Activated CD4-positive, alpha-beta T cell treated with anti-CD3 and anti-CD28 coated beads, Interleukin-2, amount 50 U/mL, for 24 hours (primary cell): ENCODE measurements at regions not wholly inside any gene's neighbourhood (a gene's known extent, or its start where the extent isn't known, plus 50 kb on each side); places are given as distances from the start of the nearest gene placed in this dataset.

Experiments
- DNase-seq, 2 donors: peaks; one replicate each; pipeline ENCODE4 v3.0.0-alpha.2; 2020; ENCODE audit warnings: low read depth in 1 of 2, low spot score in 1 of 2

DNA sequence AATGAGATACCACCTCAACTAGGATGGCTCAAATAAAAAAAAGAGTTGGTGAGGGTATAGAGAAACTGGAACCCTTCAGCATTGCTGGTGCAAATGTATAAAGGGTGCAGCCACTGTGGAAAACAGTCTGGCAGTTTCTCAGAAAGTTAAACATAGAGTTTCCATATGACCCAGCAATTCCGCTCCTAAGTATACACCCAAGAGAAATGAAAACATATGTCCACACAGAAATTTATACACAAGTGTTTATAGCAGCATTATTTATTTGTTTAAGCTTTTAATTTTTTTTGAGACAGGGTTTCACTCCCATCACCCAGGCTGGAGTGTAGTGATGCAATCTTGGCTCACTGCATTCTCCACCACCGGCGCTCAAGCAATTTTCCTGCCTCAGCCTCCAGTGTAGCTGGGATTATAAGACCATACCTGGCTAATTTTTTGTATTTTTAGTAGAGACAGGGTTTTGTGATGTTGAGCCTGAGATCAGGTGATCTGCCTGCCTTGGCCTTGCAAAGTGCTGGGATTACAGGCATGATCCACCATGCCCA lies 118.2 kb upstream of the KIF5B start:
- DNase-seq = no peak

DNA sequence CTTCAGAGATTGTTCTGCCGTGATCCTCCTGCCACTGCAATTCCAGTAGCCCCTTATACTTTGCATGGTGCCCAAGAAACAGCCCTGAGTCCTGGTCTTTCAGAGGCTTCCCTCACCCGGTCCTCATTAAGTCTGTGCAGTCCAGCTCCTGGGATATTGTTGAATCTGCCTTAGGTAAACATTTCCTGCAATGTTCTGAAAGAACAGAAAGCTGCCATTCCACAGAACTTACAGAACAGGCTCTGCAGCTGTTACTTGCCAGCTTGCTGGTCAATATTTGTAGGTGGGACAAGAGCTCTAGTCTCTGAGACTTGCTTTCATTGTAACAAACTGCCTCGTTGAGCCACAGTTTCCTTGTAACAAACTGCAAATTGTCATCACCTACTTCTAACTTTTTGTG lies 115.0 kb upstream of the KIF5B start:
- DNase-seq = no peak

DNA sequence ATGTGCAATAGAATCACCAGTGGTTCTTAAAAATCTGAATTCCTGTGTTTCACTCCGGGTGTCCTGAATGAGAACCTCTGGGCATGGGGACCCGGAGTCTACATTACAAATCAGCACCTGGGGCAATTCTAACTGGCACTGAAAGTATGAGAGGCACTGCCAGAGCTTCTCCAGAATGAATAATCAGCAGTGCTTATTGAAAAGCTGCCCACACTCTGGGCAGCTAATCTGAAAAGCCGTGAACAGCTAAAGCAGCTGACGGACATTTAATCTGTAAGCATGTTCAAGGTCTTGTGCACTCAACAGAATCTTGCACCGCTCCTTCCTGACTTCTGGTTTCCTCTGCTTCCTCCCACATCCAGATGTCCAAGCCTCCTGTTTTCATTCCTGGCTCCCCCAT lies 113.3 kb upstream of the KIF5B start:
- no peak for DNase-seq

DNA sequence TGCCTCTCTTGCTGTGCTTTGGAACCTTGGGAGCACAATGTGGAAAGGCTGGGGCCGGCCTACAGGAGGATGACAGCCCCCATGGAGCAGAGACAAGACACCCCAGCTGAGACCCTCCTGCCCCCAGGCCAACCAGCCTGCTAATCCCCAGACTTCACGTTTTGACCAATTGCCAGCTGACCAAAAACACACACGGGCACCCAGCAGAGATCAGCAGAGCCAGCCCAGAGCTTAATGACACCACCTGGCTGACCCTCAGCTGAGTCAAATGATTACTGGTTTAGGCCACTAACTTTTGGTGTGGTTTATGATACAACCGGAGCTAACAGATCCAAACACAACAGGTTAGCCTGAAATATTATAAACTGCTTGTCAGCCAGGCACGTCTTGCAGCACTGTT lies 111.2 kb upstream of the KIF5B start:
- no peak for DNase-seq

DNA sequence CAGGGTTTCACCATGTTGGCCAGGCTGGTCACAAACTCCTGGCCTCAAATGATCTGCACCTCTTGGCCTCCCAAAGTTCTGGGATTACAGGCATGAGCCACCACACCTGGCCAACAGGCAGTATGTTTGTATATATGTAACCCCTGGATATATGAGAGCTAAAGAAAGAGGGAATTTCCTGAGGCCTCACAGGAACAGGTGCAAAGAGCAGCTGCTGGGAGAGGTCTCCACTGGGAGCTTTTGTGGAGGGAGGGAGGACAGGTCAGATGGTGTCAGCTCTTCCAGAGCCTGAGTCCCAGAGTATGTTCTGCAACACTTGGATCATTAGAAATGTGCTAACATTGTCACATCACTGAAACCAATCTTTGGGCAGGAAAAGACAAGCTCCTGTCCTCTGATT lies 110.1 kb upstream of the KIF5B start:
- no peak for DNase-seq

- no peak for DNase-seq
These were observed 107.5 kb upstream of the KIF5B start for GRCh38 chr10:32163762-32164148.

DNA sequence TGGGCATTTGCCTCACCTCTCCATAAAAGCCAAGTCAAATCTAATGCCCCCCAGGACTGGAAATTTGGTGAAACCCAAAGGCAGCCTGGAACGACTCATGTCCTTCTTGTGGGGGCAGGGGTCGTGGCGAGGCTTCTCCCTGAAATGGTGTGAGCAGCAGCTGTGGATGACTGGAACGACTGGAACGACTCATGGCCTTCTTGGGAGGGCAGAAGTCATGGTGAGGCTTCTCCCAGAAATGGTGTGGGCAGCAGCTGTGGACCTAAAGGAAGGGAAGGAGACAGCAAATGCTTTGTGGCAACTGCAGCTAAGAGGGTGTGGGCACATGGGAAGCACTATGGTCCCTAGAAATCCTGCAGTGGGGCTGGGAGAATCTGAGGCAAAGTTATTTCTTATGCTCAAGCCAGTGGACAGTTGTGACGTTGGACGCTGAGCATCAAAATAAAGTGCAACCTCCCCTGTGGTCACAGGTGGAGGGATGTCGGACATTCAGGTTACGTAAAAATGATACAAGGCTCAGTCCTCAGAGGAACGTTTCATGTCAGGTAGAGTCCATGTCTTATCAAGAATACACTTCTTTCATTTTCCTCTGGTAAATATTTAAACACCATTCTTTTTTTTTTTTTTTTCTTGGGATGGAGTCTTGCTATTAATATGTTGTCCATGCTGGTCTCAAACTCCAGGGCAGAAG lies 107.0 kb upstream of the KIF5B start:
- no peak for DNase-seq

DNA sequence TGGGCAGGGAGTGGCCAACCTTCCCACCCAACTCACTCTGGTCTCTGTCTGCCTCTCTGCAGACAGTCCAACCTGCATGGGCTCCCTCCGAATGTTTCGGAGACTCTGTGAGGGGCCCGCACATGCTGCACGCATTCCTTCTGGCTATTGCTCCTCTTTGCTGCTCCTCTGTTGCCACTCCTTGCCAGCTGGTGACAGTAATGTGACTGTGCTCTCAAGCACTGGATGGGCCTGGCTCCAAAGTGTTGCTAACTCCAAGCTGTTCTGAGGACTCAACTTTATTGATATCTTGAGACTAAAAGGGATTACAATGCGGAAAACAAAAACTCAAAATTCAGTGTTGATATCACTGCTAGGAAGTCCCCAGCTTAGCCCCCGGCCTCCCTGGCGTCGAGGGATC lies 105.4 kb upstream of the KIF5B start:
- no peak for DNase-seq

DNA sequence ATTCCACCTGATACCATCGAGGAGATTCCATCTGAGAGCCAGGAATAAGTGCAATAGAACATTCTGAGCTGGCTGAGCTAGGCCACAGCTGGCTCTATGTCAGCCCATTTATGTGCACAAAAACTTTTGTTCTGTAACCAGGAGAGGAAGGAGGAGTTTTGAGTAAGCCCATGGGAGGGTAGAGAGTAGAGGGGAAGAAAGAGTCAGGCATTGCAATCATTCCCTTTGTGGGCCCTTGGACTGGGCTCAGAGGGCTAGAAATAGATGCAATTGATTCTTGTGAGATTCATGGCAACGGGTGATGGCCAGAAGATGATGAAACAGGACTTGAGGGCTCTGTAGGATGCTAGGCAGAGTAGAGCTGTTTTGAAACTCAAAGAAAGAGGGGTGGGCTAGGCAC lies 104.6 kb upstream of the KIF5B start:
- DNase-seq = no peak

GRCh38 chr10:32159264-32159663 lies 103.0 kb upstream of the KIF5B start:
- no peak for DNase-seq

- no peak for DNase-seq
These were observed 99.8 kb upstream of the KIF5B start for GRCh38 chr10:32156031-32156495.

GRCh38 chr10:32155075-32155516 lies 98.9 kb upstream of the KIF5B start:
- no peak for DNase-seq

- no peak for DNase-seq
These were observed 97.7 kb upstream of the KIF5B start for GRCh38 chr10:32153931-32154330.

- no peak for DNase-seq
These were observed 97.0 kb upstream of the KIF5B start for GRCh38 chr10:32153252-32153651.

DNA sequence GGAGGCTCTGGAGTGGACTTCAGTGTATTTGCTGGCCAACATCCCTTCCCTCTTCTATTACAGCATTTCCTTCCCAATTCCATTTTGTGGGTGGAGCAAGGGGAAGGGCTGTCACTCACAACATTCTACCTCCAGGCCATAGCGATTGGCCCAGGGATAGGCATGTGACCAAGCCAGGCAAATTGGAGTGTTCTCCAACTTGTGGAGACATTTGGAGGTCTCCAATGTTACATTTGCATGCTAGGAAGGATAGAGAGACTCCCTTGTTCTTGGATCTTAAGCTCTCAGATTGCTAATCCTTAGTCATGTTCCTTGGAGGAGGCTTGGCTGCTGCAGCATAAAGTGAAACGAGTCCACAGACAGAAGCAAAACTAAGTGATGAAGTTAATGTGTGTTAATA lies 95.6 kb upstream of the KIF5B start:
- DNase-seq = no peak

- no peak for DNase-seq
These were observed 94.4 kb upstream of the KIF5B start for GRCh38 chr10:32150532-32151101.

- DNase-seq = no peak
These were observed 93.2 kb upstream of the KIF5B start for GRCh38 chr10:32149252-32149955.

- DNase-seq = no peak
These were observed 92.6 kb upstream of the KIF5B start for GRCh38 chr10:32148864-32149251.

DNA sequence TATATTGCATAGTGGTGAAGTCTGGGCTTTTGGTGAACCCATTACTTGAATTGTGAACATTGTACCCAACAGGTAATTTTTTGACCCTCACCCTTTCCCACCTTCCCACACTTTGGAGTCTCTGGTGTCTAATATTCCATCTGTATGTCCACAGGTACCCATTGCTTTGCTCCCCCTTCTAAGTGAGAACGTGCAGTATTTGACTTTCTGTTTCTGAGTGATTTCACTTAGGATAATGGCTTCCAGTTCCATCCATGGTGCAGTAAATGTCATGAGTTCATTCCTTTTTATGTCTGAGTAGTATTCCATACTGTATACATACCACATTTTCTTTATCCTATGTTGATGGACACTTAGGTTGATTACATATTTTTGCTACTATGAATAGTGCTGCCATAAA lies 91.5 kb upstream of the KIF5B start:
- no peak for DNase-seq

DNA sequence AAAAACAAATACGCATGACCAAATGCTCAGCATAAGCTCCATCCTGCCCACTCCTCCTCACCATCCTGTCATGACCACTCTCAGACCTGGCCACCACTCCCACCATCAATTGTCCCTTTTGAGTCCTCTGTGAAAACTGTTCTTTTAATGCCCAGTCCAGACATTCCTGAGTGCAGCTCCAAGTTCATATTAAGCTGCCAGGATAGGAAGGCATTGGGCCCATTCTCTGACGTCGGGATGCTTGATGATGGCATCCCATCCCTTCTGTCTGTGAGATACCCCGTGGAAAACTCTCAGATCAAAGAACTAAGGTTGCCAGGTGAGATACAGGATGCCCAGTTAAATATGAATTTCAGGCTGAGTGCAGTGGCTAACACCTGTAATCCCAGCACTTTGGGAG lies 89.9 kb upstream of the KIF5B start:
- no peak for DNase-seq

DNA sequence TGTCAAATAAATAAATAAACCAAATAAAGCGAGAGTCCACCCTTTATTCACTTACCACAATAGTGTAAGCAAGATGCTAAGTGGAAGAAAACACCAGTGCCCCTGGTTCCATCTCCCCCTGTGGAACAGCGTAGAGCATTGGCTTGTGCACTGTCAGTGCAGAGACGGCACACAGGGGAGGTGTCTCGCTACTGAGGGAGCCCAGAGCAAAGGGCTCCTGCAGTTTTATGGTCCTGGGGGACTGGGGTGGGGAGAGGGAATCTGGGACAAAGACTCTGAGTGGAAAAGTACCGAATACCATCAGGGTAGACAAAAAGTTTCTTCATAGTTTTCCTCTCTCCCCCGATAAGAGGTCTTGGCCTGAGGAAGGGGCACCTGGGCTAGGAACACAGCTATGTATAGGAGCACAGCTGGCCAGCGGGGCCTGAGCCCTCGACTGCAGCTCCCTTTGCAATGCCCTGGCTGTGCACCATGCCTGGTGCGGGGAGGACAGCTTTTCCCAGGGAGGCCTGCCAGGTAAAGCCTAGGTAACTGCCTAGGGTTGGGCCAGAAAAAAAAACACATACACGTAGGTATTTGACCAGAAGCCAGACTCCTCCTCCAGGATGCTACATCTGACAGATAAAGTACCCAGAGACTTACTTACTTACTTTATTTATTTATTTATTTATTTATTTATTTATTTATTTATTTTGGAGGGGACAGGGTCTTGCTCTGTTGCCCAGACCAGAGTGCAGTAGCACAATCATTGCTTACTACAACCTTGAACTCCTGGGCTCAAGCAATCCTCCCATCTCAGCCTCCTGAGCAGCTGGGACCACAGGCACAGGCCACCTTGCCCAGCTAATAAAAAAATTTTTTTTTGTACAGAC lies 88.8 kb upstream of the KIF5B start:
- no peak for DNase-seq
